Activated CD4-positive, alpha-beta T cell treated with anti-CD3 and anti-CD28 coated beads, Interleukin-2, Interleukin-6, amounts not matched to agents 100 ng/mL and 50 ng/mL, durations not matched to agents 16 hours and 8 hours (primary cell): ENCODE measurements at regions not wholly inside any gene's neighbourhood (a gene's known extent, or its start where the extent isn't known, plus 50 kb on each side); places are given as distances from the start of the nearest gene placed in this dataset.

Experiments
- DNase-seq: peaks from one replicate; pipeline ENCODE4 v3.0.0-alpha.2; 2020

DNA sequence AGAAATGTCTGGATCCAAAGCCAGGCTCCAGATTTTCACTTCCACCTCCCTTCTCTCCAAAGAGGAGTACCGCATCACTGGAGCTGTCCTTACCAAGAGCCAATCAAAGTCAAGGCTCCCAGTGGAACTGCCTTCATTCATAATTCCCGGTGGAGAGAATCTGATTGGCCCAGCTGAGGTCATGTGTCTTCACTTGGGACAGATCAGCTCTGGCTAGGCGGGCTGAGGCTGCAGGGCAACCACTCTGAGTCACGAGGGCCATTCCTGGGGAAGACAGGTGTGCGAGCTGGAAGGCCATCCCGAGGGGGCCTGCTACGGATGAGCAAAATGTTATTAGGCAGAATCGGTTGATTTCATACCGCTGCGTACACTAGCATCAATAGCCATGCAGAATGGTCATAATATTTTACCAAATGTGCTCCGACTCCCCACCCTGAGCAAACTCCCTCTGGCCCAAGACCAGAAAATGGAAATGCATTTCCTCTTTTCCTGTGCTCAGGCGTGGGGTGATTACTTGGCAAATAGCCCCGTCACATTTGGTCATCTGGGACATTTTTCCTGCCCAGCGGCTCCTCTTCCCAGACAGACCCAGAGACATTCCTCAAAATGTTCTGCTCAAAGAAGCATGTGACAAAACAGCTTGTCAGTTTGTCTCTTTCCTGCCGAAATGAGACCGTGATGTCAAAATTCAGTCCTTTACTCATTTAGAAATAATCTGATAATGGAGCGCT, 111.1 kb downstream of the AIPL1 start:
- no peak for DNase-seq

DNA sequence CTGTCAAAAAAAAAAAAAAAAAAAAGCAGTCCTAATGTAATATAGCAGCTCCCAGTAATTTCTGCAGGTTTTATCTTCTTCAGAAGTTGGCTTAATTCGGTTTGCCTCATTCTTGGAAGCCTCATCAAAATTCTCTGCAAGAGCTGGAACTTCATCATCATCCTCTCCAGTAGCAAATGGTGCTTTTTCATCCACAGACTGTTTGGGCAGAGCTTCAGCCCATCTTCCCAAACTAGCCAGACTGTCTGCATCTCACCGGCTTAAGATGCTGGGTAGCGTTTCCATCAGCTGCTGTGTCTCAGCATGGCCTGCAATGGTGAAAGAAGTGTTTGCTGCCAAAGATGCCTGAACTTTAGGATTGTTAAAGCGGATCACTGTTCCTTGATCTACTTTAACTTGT, 112.6 kb downstream of the AIPL1 start:
- DNase-seq, result no peak

DNA sequence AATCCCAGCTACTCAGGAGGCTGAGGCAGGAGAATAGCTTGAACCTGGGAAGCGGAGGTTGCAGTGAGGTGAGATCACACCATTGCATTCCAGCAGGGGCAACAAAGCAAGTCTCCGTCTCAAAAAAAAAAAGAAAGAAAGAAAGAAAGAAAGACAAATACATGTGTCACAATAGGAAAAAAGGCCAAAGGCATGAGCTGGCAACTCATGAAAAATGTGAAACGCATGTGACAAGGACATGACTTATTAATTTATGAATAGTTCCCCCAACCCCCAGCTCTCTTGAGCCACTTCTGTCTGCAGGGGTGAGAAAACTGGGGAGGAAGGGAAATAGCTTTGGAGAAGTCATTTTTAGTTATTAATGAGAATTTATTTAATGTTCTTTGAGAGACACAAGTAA, 120.6 kb downstream of the AIPL1 start:
- no peak for DNase-seq

DNA sequence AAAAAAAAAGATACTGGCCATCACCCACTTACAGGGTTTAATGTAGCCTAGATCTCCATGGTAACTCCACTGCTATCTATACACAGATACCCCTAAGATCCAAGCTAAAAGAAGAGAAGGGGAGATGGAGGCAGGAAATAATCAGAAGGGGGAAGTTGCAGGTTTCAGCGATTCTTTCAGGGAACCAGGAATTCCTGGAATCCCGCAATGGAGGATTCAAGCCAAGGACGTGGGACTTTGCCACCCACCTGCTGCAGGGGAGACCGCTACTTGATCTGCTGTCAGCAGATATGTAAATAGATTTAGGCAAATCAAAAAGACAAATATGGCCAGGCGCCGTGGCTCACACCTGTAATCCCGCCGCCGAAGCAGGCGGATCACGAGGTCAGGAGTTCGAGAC, 121.1 kb downstream of the AIPL1 start:
- DNase-seq, result no peak

DNA sequence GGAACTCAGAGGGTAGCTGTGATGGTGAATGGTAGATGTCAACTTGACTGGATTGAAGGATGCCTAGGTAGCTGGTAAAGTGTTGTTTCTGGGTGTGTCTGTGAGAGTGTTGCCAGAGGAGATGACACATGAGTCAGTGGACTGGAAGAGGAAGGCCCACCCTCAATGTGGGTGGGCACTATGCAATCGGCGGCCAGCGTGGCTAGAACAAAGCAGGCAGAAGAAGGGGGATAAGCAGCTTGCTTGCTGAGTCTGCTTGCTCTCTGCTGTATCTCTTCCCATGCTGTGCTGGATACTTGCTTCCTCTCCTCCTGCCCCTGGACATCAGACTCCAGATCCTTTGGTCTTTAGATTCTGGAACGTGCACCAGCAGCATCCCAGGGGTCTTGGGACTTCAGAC, 128.1 kb downstream of the AIPL1 start:
- DNase-seq, result no peak

DNA sequence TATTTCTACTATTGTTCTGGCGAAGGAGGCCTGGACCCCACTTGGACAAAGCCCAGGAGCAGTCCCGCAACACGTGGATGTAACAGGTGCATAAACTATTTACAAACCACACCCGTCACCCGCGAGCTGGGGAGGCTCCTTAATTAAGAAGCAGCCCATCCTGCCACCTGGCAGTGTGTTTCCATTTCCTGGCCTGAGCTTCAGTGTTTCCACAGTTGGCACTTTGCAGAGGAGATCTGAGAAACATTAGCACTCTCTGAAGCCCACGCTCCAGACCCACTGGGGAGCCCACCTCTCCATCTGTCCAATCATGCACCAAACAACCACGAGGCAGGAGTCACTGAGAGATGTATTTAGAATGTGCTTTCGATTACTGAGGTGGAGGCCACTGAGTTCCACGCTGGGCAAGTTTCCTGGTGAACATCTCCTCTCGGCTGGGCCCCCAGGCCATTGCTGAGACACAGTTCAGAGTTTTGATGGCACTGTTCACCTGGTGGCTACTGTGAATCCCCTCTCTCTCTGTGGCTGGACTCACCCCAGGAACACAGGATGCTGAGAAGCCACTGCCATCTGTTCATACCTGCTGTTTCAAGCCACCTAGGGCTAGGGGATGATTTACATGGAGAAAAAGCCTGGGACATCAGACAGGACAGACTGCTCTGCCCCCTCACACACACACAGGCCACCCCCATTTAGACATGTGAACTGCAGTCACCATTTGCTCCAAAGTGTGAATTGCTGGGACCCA, 129.1 kb downstream of the AIPL1 start:
- no peak for DNase-seq

DNA sequence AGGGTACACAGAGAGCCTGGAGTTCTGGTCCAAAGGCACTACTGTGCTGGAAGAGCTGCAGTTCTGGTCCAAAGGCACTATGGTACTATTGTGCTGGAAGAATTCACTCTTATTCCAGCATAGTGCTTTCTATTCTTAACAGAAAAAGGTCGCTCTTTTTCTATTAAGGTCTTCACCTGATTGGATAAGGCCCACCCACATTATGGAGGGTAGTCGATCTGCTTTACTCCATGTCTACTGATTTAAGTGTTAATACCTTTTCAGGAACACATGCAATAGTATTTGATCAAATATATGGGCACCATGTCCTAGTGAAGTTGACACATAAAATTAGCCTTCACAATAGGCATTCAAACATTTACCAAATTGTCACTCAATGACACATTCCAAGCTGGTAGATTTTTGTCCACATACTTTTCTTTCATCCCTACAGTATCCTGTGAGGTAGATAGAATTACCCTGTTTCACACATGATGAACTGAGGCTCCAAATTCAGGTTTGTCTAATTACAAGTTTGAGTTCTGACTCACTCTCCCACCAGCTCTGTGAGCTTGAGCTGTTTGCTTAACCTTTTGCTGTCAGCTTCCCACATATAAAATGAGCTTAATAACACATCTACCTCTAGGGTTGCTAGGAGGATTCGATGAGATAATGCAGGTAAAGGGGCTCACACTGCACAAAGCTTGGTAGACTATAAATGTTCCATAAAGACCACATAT, 129.9 kb downstream of the AIPL1 start:
- no peak for DNase-seq

DNA sequence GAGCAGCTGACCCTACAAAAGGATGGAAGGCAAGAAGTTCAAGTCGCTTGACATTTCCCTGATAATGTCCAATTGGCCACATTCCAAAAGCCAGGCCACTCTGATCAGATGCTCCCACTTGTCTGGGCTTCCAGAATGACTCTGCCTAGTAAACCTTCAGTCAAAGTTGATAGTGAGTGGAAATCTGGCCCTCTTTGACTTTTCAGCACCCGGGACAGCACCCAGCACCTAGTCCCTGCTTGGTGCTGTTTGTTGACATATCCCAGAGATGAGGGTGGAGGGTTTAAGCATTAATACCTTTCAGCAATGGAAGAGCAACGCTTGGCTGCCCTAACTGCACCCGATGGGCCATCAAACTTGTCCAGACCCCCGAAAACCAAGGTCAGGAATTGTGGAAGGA, 131.3 kb downstream of the AIPL1 start:
- DNase-seq, result peak; percentile 11

DNA sequence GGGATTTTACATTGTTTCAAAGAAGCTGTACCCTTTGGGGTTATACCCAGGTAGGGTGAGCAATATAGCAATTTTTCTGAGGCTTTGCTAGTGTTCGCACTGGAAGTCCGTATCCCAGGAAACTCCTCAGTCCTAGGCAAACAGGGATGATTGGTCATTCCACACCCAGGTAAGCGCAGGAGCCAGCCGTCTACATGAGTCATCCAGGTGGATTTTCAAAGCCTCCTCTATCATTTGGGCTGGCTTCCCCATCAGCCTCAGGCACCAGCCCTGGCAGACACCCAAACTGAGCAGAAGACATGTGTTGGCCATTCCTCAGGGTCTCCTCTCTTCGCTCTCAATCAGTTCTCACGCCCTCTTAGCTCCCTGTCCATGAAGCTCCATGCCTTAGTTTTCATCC, 135.6 kb downstream of the AIPL1 start:
- no peak for DNase-seq

DNA sequence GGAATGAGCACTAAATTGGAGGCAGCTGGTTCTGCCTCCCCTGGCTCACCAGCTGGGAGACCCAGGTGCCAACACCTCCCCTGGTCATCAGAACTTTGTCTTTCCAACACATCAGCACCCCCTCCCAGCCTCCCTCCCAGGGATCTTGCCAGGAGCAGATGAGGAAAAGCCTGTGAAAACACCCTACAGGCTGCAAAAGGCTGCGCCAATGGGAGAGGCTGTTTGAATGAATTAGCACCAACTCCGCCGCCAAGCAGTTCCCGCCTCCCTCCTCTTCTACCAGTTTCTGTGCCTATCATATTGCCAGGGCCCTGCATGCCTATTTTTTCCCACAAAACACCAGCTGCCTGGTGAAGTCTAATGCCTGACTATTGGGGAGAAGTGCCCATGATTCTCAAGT, 137.0 kb downstream of the AIPL1 start:
- no peak for DNase-seq

DNA sequence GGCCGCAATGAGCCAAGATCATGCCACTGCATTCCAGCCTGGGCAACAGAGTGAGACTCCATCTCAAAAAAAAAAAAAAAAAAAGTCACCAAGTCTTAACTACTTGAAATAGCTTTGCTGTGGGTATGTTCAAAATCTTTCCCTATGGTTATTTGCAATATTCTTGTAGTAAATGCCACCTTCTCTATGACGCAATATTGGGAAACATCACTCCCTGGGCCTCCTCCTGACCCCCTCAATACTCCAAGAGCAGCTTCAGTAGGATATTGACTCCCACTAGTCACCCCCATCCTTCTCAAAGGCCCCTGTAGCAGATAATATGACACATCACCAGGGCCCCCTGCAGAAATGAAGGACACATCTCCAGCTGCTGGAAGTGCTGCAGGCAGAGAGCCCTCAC, 137.8 kb downstream of the AIPL1 start:
- no peak for DNase-seq

DNA sequence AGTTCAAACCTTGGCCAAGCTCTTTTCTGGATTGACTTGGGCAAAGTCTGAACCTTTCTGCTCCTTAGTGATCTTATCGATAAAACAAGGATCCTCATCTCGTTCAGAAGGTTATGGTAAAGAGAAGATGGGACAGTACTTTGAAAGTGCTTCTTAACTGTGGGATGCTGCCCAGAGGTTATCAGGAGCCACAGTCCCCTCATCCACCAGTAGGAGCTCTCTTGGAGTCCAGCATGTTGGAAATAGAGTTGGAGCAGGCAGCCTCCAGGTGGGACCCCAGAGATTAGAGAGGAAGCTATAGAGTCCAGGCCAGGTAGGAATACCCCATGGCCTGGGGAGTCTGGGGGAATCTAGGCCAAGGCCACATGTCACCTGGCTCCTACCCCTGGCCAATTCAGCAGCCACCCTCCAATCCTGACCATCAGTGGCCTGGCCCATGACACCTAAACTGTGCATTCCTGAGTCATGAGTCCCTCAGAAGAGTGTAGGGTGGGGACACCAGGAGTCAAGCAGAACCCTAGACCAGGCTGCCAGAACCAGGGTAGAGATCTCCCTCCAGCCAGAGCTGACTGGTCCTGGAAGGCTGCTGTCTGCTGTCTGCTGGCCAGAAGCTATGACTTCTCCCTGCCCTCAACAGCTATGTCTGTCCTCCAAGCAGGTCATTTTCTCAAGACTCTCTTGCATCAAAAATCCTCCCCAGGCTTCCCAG, 144.3 kb downstream of the AIPL1 start:
- DNase-seq, result no peak

DNA sequence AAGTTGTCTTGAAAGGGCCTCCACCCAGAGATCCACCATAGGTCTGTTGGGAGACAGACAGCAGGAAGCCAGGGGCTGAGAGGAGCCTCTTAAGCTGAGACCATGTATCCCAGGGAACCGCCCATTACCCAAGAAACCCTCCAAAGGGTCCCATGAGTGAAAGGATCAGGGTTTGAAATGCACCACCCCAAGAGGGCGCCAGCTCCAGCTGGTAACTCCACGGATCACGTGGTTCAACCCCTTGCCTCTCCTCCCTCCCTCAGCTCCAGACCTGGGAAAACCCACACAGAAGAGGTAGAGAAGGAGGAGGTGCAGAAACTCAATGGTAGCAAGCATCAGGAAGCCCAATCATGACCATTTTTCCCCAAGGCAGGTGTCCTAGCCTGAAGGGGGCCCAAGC, 148.7 kb downstream of the AIPL1 start:
- no peak for DNase-seq

DNA sequence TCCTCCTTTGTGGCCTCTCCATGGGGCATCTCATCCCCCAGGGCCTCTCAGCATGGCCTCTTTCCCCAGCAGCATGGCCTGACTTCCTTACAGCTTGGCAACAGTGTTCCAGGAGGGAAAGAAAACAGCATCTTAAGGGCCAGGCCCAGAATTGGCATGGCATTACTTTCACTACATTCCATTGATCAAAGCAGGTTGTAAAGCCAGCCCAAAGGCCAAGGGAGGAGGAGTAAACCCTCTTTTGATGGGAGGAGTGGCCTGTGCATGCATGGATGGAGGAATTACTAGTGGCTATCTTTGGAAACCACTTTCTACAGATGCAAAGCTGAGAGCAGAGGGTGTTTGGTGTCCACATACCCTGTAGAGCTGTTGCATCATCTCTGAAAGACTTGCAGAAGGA, 149.4 kb downstream of the AIPL1 start:
- DNase-seq, result no peak

DNA sequence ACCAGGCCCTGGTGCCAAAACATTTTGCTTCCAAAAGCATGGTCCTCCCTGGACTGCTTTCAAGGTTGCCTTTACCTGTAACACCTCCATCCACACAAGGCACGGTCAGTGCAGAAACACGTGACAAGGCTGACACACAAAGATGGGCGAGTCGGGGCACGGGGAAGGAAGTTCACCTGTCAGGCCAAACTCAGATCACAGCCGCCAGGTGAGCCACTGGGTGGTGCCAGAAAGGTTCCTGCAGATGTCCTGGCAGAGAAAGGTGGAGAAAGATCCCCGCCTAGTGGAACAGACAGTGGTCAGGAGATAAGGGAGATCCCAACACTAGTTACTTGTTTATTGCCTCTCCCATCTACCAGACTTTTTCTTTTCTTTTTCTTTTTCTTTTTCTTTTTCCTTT, 155.3 kb downstream of the AIPL1 start:
- no peak for DNase-seq

DNA sequence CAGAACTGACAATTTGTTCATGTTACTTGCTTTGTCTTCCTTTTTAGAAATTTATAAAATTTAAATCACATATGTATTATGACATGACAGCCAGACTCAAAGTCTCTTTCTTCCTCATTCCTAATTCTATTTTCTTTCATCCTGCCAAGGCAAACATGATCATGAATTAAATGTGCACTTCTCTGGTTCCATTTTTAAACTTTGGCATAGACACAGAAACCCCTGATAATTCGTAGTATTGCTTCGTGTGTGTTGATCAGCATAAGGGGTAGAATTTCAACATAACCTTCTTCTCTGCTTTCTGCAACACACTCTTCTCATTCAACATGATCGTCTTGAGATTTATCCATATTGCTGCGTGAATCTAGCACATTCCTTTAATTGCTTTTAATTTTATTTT, 156.5 kb downstream of the AIPL1 start:
- DNase-seq, result no peak

DNA sequence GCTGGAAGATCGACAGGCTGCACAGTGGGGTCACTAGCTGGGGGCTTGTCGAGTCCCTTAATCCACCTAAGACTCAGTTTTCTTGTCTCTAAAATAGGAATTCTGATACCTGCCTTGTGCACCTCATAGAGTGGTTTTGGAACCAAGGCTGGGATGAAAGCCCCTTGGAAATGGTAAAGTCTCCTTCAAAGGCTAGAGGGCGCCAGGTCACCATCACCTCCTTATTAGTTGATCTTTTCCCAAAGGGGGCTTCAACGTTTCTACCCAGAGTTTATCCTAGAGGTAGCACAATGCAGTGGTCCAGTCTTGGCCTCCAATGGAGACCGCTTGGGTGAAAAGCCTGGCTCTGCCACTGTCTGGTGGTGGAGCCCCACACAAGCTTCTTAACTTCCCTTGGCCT, 158.2 kb downstream of the AIPL1 start:
- DNase-seq, result no peak

DNA sequence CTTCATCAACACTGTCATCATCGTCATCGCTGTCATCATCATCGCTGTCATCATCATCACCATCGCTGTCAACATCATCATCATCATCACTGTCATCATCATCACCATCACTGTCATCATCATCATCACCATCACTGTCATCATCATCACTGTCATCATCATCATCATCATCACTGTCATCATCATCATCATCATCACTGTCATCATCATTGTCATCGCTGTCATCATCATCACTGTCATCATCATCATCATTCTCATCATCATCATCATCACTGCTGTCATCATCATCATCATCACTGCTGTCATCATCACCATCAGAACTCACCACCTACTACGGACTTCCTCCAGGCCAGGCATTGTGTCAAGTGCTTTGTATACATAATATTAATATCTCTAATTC, 160.6 kb downstream of the AIPL1 start:
- no peak for DNase-seq

DNA sequence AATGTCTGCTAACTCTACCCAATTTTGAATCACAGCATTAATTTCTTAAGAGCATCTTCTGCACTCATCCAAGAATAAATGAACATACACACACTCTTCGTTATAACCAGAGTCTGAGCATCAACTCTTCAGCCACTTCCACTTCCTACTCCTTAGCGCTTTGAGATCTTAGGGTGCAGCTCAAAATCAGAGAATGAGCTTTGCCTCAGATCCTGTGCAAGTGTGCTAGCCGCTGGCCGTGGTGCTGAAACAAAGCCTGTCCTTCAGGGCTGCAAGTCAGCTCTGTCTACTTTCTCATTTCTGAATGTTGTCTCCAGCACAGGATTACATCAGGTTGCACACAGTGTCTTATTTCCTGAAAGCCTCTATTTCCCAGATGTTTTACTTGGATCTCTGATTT, 165.4 kb downstream of the AIPL1 start:
- peak; percentile 33 for DNase-seq

DNA sequence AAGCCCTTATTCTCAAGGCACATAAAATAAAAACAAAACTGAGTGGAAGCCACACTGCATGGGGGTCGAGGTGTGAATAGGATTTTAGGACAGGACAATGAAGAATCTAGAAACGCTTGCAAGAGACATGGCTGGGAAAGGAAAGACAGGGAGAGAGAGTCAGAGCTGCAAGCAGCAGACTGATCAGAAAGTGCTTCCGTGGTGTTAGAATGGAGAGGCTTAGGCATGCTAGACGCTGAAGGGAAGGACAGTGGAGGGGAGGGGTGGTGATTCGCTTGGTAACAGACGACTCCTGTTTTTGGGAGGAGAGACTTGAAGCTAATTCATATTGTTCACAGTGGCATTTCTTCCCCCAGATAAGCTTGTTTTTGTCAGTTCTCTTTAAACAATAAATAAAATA, 173.5 kb downstream of the AIPL1 start:
- no peak for DNase-seq

DNA sequence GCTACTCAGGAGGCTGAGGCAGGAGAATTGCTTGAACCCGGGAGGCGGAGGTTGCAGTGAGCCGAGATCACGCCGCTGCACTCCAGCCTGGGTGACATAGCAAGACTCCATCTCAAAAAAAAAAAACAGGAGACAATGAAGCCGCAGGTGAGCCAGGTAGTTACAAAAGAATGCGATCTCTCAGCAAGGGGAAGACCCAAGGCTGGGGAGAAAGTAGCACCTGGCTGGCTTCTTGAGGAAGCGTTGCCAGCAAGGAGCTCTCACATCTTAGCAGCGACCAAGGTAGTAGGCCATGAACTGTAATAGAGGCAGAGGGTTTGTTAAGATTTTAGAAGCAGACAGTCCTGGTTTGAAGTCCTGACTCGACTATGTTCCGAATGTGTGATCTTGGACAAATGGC, 175.0 kb downstream of the AIPL1 start:
- DNase-seq, result no peak

DNA sequence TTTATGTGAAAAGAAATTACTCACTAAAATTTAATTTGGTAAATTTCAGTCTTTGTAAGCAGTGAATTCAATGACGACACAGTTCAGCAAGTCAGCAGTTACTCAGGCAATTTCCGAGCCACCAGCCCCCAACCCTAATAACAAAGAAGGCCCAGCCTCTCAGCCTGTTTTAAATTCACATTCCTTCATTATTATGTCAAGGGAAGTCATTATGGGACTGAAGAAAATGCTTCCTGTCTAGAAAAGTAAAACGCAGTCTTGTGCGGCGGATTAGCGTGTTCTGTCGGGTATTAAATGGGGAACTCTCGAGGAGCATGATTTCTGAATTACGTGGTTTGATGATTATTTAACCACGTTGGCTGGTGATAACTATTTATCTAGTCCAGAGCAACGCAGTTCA, 177.6 kb downstream of the AIPL1 start:
- DNase-seq, result no peak

DNA sequence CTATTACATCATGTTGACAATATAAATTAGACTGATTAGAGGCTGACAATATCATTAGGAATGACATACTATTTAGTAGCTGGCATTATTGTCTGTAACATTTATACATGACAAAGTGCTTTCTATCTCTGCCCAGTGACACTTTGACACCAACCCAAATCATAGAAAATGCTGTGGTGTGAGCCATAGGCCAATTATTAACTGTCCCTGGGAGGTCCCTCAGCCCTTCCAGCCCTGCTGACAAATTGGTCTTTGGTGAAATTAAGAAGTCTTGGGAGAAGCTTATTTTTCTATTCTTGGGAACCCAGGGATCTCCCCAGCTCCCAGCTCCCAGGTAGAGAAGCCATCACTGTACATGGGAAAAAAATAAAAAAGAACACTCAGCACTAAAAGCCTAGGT, 179.6 kb downstream of the AIPL1 start:
- no peak for DNase-seq

DNA sequence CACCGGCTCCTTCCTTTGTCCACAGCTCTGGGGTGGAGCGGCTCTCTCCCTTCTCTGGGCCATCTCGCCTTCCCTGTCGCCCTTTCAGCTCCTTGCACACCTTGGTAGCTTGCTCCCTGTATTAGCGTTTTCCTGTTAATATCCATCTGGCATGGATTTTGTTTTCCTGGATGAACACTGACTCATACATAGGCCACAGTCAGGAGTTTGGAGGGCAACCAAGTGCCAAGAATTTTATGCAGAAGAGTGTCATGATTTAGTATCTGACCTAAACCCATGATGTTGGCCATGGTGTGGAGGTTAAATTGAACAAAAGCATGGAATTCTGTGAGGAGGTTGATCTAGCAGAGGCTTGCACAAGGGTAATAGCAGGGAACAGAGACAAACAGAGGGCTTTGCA, 180.9 kb downstream of the AIPL1 start:
- DNase-seq, result no peak
